Activated CD4-positive, alpha-beta T cell treated with anti-CD3 and anti-CD28 coated beads, Interleukin-2, amount 10 ng/mL, durations not matched to agents 7 days and 5 days (primary cell): ENCODE measurements at regions not wholly inside any gene's neighbourhood (a gene's known extent, or its start where the extent isn't known, plus 50 kb on each side); places are given as distances from the start of the nearest gene placed in this dataset.

ENCODE experiments used
- CTCF ChIA-PET: fragments of 350-600 bp; sonication (Branson Sonifier 250); formaldehyde crosslinking; loops from one replicate; lab custom pipeline; 2021; ENCODE audit warnings: antibody characterized with exemption; lab: Charles Lee
- POLR2A ChIA-PET: fragments of 350-600 bp; sonication (Branson Sonifier 250); formaldehyde crosslinking; loops from one replicate; lab custom pipeline; 2021; ENCODE audit warnings: antibody characterized with exemption; lab: Charles Lee
- DNase-seq: peaks from one replicate; pipeline ENCODE4 v3.0.0-alpha.2; 2020
- H3K27ac Mint-ChIP-seq: one replicate; pipeline ENCODE4 v1.8.0; 2021; ENCODE audit warnings: mild to moderate bottlenecking, moderate library complexity, mixed read lengths
- H3K27me3 Mint-ChIP-seq: one replicate; pipeline ENCODE4 v1.8.0; 2021; ENCODE audit warnings: mixed read lengths
- H3K36me3 Mint-ChIP-seq: one replicate; pipeline ENCODE4 v1.8.0; 2021; ENCODE audit warnings: low read depth, mixed read lengths
- H3K4me1 Mint-ChIP-seq: one replicate; pipeline ENCODE4 v1.8.0; 2021; ENCODE audit warnings: mixed read lengths
- H3K4me3 Mint-ChIP-seq: one replicate; pipeline ENCODE4 v1.8.0; 2021; ENCODE audit warnings: mild to moderate bottlenecking, moderate library complexity, mixed read lengths
- H3K9me3 Mint-ChIP-seq: one replicate; pipeline ENCODE4 v1.8.0; 2021; ENCODE audit warnings: mixed read lengths

DNA sequence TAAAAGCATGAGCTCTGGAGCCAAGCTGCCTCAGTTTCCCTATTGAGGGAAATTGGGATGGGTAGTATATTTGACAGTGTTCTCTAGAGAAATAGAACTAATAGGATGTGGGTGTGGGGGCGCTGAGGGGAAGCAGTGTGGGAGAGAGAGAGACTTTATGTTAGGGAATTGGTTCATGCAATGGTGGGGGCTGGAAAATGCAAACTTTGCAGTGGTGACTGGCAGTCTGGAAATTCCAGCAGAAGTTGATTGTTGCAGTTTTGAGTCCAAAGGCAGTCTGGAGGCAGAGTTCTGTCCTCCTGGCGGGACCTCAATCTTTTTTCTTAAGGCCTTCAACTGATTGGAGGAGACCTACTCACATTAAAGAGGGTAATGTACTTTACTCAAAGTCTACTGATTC, 59.4 kb upstream of the SYT13 start:
- ChIA-PET POLR2A (no interaction called here), CTCF (no interaction called here)
- H3K9me3 Mint-ChIP-seq, result no peaks in the 10 kb centered on the region
- DNase-seq, result no peak
- H3K4me1 Mint-ChIP-seq, result no peaks in the 10 kb centered on the region
- peaks cover 36% of the 10 kb centered on the region for H3K27me3 Mint-ChIP-seq
- H3K4me3 Mint-ChIP-seq, result no peak overlapping the region
- H3K27ac Mint-ChIP-seq, result no peak overlapping the region
- no peaks in the 10 kb centered on the region for H3K36me3 Mint-ChIP-seq

DNA sequence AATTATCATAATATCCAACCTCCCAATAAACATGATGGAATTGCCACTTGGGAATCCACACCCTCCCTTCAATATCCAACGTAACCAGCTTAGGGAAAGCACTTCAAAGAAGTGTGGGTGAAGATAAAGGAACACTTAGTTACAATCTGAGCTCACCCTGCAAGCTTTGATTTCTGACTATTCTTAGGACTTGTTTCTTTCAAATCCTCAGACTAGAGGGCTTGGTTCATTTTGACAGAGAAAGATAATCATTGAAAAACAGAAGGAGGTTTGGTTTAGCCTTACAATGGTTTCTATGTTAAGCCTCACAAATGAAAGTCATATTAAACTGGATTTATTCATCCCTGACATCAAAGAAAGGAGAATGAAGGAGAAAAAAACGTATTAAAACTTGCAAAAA, 57.9 kb upstream of the SYT13 start:
- DNase-seq, result no peak
- Mint-ChIP-seq H3K36me3 (no peaks in the 10 kb centered on the region), H3K9me3 (no peaks in the 10 kb centered on the region), H3K27ac (no peak overlapping the region), H3K4me1 (peaks cover 10% of the 10 kb centered on the region), H3K4me3 (no peak overlapping the region), H3K27me3 (peaks cover 29% of the 10 kb centered on the region)
- ChIA-PET POLR2A (no interaction called here), CTCF (no interaction called here)

DNA sequence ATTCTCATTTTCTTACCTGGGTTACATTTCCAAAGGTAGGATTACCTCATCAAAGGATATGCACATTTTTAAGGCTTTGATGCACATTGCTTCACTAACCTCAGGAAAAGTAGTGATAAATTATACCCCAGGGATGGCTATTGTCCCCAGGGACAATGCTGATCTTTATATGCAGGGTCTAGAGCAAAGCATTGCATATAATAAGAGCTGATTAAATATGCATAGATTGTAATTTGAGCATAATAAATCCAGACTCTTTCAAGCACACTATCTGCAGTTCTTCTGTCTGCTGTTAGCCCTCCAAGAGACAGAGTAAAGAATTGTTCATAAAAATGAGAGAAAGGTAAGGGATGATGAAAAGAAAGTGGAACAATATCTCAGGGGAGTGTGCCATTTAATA, 57.3 kb upstream of the SYT13 start:
- H3K4me1 Mint-ChIP-seq, result peaks cover 10% of the 10 kb centered on the region
- CTCF ChIA-PET, result no interaction called here
- H3K27me3 Mint-ChIP-seq, result peaks cover 29% of the 10 kb centered on the region
- no peak for DNase-seq
- no peak overlapping the region for H3K27ac Mint-ChIP-seq
- H3K9me3 Mint-ChIP-seq, result no peaks in the 10 kb centered on the region
- H3K4me3 Mint-ChIP-seq, result no peak overlapping the region
- POLR2A ChIA-PET, result no interaction called here
- no peaks in the 10 kb centered on the region for H3K36me3 Mint-ChIP-seq

DNA sequence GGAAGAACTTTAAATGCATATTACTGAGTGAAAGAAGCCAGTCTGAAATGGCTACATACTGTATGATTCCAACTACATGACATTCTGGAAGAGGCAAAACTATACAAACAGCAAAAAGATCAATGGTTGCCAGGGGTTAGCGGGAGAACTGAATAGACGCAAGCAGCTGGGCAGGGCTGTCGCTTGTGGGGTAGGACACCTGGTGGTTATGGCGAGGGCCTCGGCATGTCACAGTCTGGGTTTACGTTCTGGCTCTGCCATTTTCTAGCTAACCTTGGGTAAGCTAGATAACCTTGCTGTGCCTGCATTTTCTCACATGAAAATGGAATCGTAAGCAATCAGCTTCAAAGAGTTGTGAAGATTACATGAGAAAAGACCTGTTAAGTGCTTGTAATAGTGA, 55.2 kb upstream of the SYT13 start:
- no peaks in the 10 kb centered on the region for H3K36me3 Mint-ChIP-seq
- H3K4me3 Mint-ChIP-seq, result no peak overlapping the region
- POLR2A ChIA-PET, result no interaction called here
- CTCF ChIA-PET, result interaction anchor here (1.8 kb wide), 1 partner anchor 13 kb away, joined by 8 read pairs; no protein-coding TSS in a partner anchor
- no peak for DNase-seq
- no peak overlapping the region for H3K27ac Mint-ChIP-seq
- H3K9me3 Mint-ChIP-seq, result no peaks in the 10 kb centered on the region
- peaks cover 26% of the 10 kb centered on the region for H3K27me3 Mint-ChIP-seq
- peaks cover 10% of the 10 kb centered on the region for H3K4me1 Mint-ChIP-seq

DNA sequence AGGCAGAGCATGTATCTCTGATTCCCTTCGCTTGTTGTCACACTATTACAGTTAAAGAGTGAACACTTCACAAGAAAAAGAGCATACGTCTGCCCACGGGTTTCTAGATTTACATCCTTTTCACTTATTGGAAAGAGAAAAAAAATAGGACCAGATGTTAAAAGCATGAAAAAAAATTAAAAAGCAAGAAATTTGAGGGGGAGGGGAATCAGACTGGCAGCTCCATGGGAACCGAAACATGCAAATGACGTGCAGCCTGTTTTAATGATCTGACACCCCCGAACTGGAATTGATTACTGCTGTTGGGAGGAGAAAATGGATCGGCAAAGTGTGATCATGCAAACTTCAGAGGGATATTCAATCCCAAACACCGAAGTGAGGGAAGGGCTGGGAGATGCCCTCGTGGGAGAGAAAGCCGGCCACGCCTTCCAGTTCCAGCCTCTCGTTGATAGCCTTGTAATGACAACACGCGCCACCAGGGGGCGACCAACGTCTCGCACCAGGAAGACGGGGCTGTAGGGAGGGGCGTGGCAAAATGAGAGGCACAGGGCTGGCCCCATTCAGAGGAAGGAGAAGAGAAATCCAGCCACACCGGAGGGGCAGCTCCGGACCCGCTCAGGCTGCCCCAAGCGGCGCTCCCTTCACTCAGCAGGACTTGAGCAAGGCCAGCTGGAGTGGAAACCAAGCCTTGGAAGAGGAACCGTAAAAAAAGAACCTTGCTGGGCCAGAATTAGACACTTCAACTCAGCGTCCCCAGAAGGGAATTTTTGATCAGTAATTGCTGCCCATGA, 53.8 kb upstream of the SYT13 start:
- DNase-seq, result peak; percentile 93
- Mint-ChIP-seq H3K4me3 (peak overlapping the region; percentile 57), H3K4me1 (peaks cover 10% of the 10 kb centered on the region), H3K9me3 (no peaks in the 10 kb centered on the region), H3K36me3 (no peaks in the 10 kb centered on the region), H3K27me3 (peaks cover 20% of the 10 kb centered on the region), H3K27ac (peak overlapping the region; percentile 65)
- ChIA-PET POLR2A (no interaction called here), CTCF (interaction anchor here (0.6 to 1.7 kb wide), 3 partner anchors 14 to 231 kb away, joined by 3 to 4 read pairs (median 3); no protein-coding TSS in a partner anchor)

DNA sequence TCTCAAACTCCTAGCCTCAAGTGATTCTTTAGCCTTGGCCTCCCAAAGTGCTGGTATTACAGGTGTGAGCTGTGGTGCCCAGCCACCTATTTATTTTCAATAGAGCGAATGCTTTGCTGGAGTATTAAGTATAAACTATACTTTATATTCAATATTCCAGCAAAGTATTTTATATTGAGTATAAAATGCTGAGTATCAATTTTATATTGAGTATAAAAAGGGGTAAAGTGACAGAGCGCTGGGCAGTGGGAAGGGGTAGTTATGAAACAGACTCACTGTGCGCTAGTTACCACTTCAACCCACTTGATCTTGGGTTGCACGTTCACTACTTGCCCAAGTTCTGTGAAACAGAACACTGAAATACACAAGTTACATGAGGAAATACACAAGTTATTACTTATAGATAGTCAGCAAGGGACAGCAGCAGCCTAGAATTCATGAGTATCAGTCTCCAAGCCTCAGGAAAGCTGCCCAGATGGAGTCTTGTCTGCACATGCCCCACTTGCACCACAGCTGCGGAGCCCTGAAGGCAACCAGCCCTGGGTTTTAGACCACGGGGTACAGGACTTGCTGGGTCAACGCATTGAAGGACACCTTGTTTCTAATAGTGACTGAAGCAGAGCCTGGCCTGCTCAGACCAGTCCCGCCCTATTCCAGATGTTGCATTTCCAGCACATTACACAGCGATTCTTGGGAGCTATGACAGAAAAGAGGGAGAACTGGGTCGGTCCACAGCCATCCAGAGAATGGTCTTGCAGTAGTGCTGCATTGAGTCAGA, 51.6 kb upstream of the SYT13 start:
- H3K9me3 Mint-ChIP-seq, result no peaks in the 10 kb centered on the region
- peaks cover 12% of the 10 kb centered on the region for H3K4me1 Mint-ChIP-seq
- no peak overlapping the region for H3K4me3 Mint-ChIP-seq
- ChIA-PET CTCF (interaction anchor here (0.7 to 1.6 kb wide), 2 partner anchors 12 to 399 kb away, joined by 3 read pairs; no protein-coding TSS in a partner anchor), POLR2A (no interaction called here)
- DNase-seq, result no peak
- H3K27ac Mint-ChIP-seq, result no peak overlapping the region
- peaks cover 6% of the 10 kb centered on the region for H3K27me3 Mint-ChIP-seq
- H3K36me3 Mint-ChIP-seq, result no peaks in the 10 kb centered on the region

DNA sequence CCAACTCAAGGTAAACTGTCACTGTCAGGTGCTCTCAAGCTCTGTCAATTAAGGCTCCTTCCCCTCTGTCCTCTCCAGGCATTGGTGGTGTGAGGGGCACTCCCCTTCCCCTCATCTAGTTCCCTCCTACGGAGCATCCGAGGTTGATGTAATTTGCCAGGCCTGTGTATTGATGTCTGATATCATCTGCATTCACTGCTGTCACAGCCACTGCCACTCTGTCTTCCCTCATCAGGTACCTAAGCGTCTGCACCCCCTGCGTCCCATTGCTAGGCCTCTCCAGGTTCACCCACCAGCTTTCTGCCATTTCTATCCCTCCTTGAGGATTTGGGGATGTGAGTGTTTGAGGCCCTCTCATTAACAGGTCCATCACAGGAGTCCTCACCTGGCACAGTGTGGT, 50.0 kb upstream of the SYT13 start:
- ChIA-PET POLR2A (no interaction called here), CTCF (no interaction called here)
- no peak overlapping the region for H3K4me3 Mint-ChIP-seq
- no peaks in the 10 kb centered on the region for H3K9me3 Mint-ChIP-seq
- DNase-seq, result no peak
- H3K36me3 Mint-ChIP-seq, result no peaks in the 10 kb centered on the region
- peaks cover 12% of the 10 kb centered on the region for H3K4me1 Mint-ChIP-seq
- H3K27me3 Mint-ChIP-seq, result peaks cover 1% of the 10 kb centered on the region
- H3K27ac Mint-ChIP-seq, result no peak overlapping the region
